ENCODE measurements at regions not wholly inside any gene's neighbourhood (a gene's known extent, or its start where the extent isn't known, plus 50 kb on each side); places are given as distances from the start of the nearest gene placed in this dataset.

DNA sequence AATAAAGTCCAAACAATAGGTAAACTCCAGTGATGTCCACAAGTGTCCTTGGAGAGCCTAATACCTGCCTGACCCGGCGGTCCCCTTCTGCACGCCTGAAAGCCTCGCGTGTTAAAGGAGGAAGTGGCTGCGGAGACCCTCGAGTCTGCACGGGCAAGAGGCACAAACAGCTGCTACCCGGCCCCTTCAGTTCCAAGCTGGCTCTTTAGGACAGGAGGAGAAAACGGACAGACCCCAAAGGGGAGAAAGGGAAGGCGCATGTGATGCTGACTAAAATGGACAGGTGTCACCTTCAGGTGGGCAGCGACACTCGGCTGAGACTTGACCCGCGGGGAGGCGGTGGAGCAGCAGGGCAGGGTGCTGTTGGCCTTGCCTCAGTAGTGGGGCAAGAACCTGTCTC, 102.7 kb upstream of the TENM3 start:
- TF ChIP-seq POLR2A (IDR thresholded peaks at IDR 0.05; ENCODE audit: low read length) (no peak), GATA1 (IDR thresholded peaks at IDR 0.05; ENCODE audit: low read depth, low read length) (no peak)

Data from erythroblast (primary cell).